H9 (cell line): ENCODE measurements at regions not wholly inside any gene's neighbourhood (a gene's known extent, or its start where the extent isn't known, plus 50 kb on each side); places are given as distances from the start of the nearest gene placed in this dataset.

ENCODE experiments used
- DNase-seq: peaks from one replicate; pipeline ENCODE4 v3.0.0-alpha.2; 2017
- H2AFZ ChIP-seq: one replicate; pipeline ENCODE4 v1.6.1; 2013; ENCODE audit warnings: mild to moderate bottlenecking, low read length, control low read depth, moderate library complexity
- H2AK5ac ChIP-seq: 2 replicates; pipeline ENCODE4 v1.6.1; 2013; ENCODE audit warnings: low read length, control low read depth, mixed read lengths; ENCODE audit not compliant: insufficient read length
- H2BK120ac ChIP-seq: one replicate; pipeline ENCODE4 v1.6.1; 2013; ENCODE audit warnings: low read depth, mild to moderate bottlenecking, low read length, control low read depth, inconsistent platforms; ENCODE audit not compliant: poor library complexity, severe bottlenecking
- H2BK12ac ChIP-seq: 2 replicates; pipeline ENCODE4 v1.6.1; 2013; ENCODE audit warnings: low read length, control low read depth, mixed read lengths, low read depth; ENCODE audit not compliant: insufficient read length
- H2BK15ac ChIP-seq: 2 replicates; pipeline ENCODE4 v1.6.1; 2013; ENCODE audit warnings: low read depth, low read length, control low read depth
- H2BK20ac ChIP-seq: one replicate; pipeline ENCODE4 v1.6.1; 2013; ENCODE audit warnings: low read depth, mild to moderate bottlenecking, low read length, control low read depth, inconsistent platforms; ENCODE audit not compliant: poor library complexity, severe bottlenecking
- H2BK5ac ChIP-seq: 2 replicates; pipeline ENCODE4 v1.6.1; 2013; ENCODE audit warnings: low read length, control low read depth, mixed read lengths; ENCODE audit not compliant: insufficient read length
- H3K14ac ChIP-seq: 2 replicates; pipeline ENCODE4 v1.6.1; 2013; ENCODE audit warnings: low read length, control low read depth; ENCODE audit not compliant: insufficient read depth
- H3K18ac ChIP-seq: 2 replicates; pipeline ENCODE4 v1.6.1; 2013; ENCODE audit warnings: low read depth, mild to moderate bottlenecking, mixed read lengths, low read length, control low read depth; ENCODE audit not compliant: insufficient read length
- H3K23ac ChIP-seq: 2 replicates; pipeline ENCODE4 v1.6.1; 2013; ENCODE audit warnings: low read length, control low read depth, mixed read lengths, low read depth; ENCODE audit not compliant: insufficient read length
- H3K23me2 ChIP-seq: 2 replicates; pipeline ENCODE4 v1.6.1; 2013; ENCODE audit warnings: low read depth, mild to moderate bottlenecking, mixed read lengths, low read length, control low read depth; ENCODE audit not compliant: insufficient read length, poor library complexity, severe bottlenecking
- H3K27ac ChIP-seq: 2 replicates; pipeline ENCODE4 v1.5.1; 2013; ENCODE audit warnings: low read length, control low read depth, mixed read lengths, low read depth; ENCODE audit not compliant: insufficient read length
- H3K27me3 ChIP-seq: 2 replicates; pipeline ENCODE4 v1.6.1; 2013; ENCODE audit warnings: low read length, control low read depth, inconsistent platforms; ENCODE audit not compliant: insufficient read depth
- H3K4ac ChIP-seq: 2 replicates; pipeline ENCODE4 v1.6.1; 2013; ENCODE audit warnings: low read depth, mild to moderate bottlenecking, control low read depth, inconsistent platforms, low read length, moderate library complexity
- H3K4me1 ChIP-seq: 2 replicates; pipeline ENCODE4 v1.6.1; 2013; ENCODE audit warnings: low read length, control low read depth, inconsistent platforms; ENCODE audit not compliant: insufficient read depth
- H3K4me2 ChIP-seq: 2 replicates; pipeline ENCODE4 v1.6.1; 2013; ENCODE audit warnings: low read length, control low read depth, mixed read lengths; ENCODE audit not compliant: insufficient read length, insufficient read depth
- H3K56ac ChIP-seq: 2 replicates; pipeline ENCODE4 v1.6.1; 2013; ENCODE audit warnings: low read depth, mild to moderate bottlenecking, mixed read lengths, low read length, control low read depth; ENCODE audit not compliant: insufficient read length
- H3K79me1 ChIP-seq: 2 replicates; pipeline ENCODE4 v1.6.1; 2013; ENCODE audit warnings: low read depth, mild to moderate bottlenecking, moderate library complexity, low read length, control low read depth, inconsistent platforms; ENCODE audit not compliant: insufficient read depth, poor library complexity, severe bottlenecking
- H3K79me2 ChIP-seq: 2 replicates; pipeline ENCODE4 v1.6.1; 2013; ENCODE audit warnings: low read length, control low read depth, inconsistent platforms; ENCODE audit not compliant: insufficient read depth
- H3K9ac ChIP-seq: 2 replicates; pipeline ENCODE4 v1.6.1; 2013; ENCODE audit warnings: low read length, control low read depth, mixed read lengths; ENCODE audit not compliant: insufficient read length; ENCODE audit errors: extremely low read depth
- H3K9me3 ChIP-seq: one replicate; pipeline ENCODE4 v1.6.1; 2013; ENCODE audit warnings: low read depth, low read length, inconsistent platforms; ENCODE audit not compliant: control insufficient read depth
- H3T11ph ChIP-seq: one replicate; pipeline ENCODE4 v1.6.1; 2013; ENCODE audit warnings: mild to moderate bottlenecking, low read length, control low read depth, inconsistent platforms
- H4K20me1 ChIP-seq: one replicate; pipeline ENCODE4 v1.6.1; 2013; ENCODE audit not compliant: control insufficient read depth, insufficient read length, insufficient read depth
- H4K5ac ChIP-seq: 2 replicates; pipeline ENCODE4 v1.6.1; 2013; ENCODE audit warnings: low read depth, mild to moderate bottlenecking, mixed read lengths, low read length, control low read depth; ENCODE audit not compliant: insufficient read length
- H4K8ac ChIP-seq: replicated peaks from 2 replicates; pipeline ENCODE4 v1.6.1; 2013; ENCODE audit warnings: low read length, control low read depth, mixed read lengths, low read depth; ENCODE audit not compliant: insufficient read length
- H4K91ac ChIP-seq: 2 replicates; pipeline ENCODE4 v1.6.1; 2013; ENCODE audit warnings: low read depth, mild to moderate bottlenecking, moderate library complexity, mixed read lengths, low read length, control low read depth; ENCODE audit not compliant: insufficient read length
- H3K27ac Mint-ChIP-seq, 3 experiments: 2 replicates in 2 of 3; 3 replicates in 1 of 3; pipeline ENCODE4 v1.8.0; 2020 to 2021; ENCODE audit warnings: mixed read lengths in 3 of 3, mild to moderate bottlenecking in 1 of 3, moderate library complexity in 1 of 3
- H3K27me3 Mint-ChIP-seq: 2 replicates; pipeline ENCODE4 v1.8.0; 2021; ENCODE audit warnings: low read depth, mild to moderate bottlenecking, moderate library complexity, mixed read lengths
- H3K36me3 Mint-ChIP-seq, 3 experiments: 2 replicates in 2 of 3; 3 replicates in 1 of 3; pipeline ENCODE4 v1.8.0; 2020 to 2021; ENCODE audit warnings: low read depth in 3 of 3, mixed read lengths in 3 of 3; ENCODE audit not compliant: insufficient read depth in 1 of 3
- H3K4me1 Mint-ChIP-seq, 2 experiments: 2 replicates each; pipeline ENCODE4 v1.8.0; 2020; ENCODE audit warnings: mixed read lengths in 2 of 2
- H3K4me3 Mint-ChIP-seq, 2 experiments: 2 replicates in 1 of 2; 3 replicates in 1 of 2; pipeline ENCODE4 v1.8.0; 2020 to 2021; ENCODE audit warnings: mild to moderate bottlenecking in 2 of 2, mixed read lengths in 2 of 2, moderate library complexity in 1 of 2
- H3K9me3 Mint-ChIP-seq, 2 experiments: 2 replicates in 1 of 2; 3 replicates in 1 of 2; pipeline ENCODE4 v1.8.0; 2020; ENCODE audit warnings: mild to moderate bottlenecking in 2 of 2, mixed read lengths in 2 of 2, moderate library complexity in 1 of 2
- TF ChIP-seq, protein P1 (sequence below): fragments of 200-600 bp; sonication (generic); conservative IDR thresholded peaks from 3 replicates; pipeline ENCODE4 v1.8.0; 2021; ENCODE audit warnings: antibody characterized with exemption, mild to moderate bottlenecking

DNA sequence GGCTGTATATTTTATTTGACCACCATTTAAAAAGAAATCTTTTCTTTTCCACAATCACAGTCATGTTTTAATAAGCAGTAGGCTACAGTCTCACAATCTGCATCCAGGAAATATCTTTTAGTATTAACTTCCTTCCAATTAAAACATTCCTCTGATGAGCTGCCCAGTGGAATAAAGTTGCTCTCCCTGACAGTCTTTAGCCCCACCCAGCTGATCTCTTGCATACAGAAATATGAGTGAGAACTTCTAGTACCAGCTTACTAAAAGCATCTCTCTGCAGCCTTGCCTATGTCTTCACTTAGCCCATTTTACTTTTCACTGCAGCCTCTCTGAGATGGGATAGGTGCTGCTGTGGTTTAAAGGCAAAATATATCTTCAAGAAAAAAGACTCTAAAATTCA lies 143.4 kb upstream of the ANO3 start:
- no peaks in the 10 kb centered on the region for H3K4me1 ChIP-seq
- no peak overlapping the region for H3K18ac ChIP-seq
- H3K79me1 ChIP-seq = no peaks in the 10 kb centered on the region
- no peak overlapping the region for H3K27ac ChIP-seq
- H2AK5ac ChIP-seq = no peak overlapping the region
- H3K9ac ChIP-seq = no peak overlapping the region
- no peak overlapping the region for H3K4ac ChIP-seq
- H3K79me2 ChIP-seq = no peaks in the 10 kb centered on the region
- H3K27me3 Mint-ChIP-seq = no peaks in the 10 kb centered on the region
- no peaks in the 10 kb centered on the region for H3K36me3 Mint-ChIP-seq
- H4K5ac ChIP-seq = no peak overlapping the region
- H2BK5ac ChIP-seq = no peak overlapping the region
- TF ChIP-seq, protein P1, sequence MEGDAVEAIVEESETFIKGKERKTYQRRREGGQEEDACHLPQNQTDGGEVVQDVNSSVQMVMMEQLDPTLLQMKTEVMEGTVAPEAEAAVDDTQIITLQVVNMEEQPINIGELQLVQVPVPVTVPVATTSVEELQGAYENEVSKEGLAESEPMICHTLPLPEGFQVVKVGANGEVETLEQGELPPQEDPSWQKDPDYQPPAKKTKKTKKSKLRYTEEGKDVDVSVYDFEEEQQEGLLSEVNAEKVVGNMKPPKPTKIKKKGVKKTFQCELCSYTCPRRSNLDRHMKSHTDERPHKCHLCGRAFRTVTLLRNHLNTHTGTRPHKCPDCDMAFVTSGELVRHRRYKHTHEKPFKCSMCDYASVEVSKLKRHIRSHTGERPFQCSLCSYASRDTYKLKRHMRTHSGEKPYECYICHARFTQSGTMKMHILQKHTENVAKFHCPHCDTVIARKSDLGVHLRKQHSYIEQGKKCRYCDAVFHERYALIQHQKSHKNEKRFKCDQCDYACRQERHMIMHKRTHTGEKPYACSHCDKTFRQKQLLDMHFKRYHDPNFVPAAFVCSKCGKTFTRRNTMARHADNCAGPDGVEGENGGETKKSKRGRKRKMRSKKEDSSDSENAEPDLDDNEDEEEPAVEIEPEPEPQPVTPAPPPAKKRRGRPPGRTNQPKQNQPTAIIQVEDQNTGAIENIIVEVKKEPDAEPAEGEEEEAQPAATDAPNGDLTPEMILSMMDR = no peak
- H2BK20ac ChIP-seq = no peak overlapping the region
- no peak overlapping the region for H3K56ac ChIP-seq
- H3K27me3 ChIP-seq = no peaks in the 10 kb centered on the region
- H3K9me3 ChIP-seq = no peaks in the 10 kb centered on the region
- no peak overlapping the region for H4K8ac ChIP-seq
- no peaks in the 10 kb centered on the region for H3K9me3 Mint-ChIP-seq
- no peak overlapping the region for H2BK15ac ChIP-seq
- no peak overlapping the region for H2AFZ ChIP-seq
- H3K23me2 ChIP-seq = no peaks in the 10 kb centered on the region
- no peak overlapping the region for H3K4me2 ChIP-seq
- no peaks in the 10 kb centered on the region for H4K20me1 ChIP-seq
- no peak overlapping the region for H2BK12ac ChIP-seq
- H2BK120ac ChIP-seq = no peak overlapping the region
- no peak overlapping the region for H3K4me3 Mint-ChIP-seq
- no peak overlapping the region for H3K23ac ChIP-seq
- no peaks in the 10 kb centered on the region for H3K4me1 Mint-ChIP-seq
- no peak overlapping the region for H3K14ac ChIP-seq
- no peak overlapping the region for H4K91ac ChIP-seq
- no peak for DNase-seq
- no peak overlapping the region for H3T11ph ChIP-seq
- no peak overlapping the region for H3K27ac Mint-ChIP-seq
